ENCODE measurements at regions not wholly inside any gene's neighbourhood (a gene's known extent, or its start where the extent isn't known, plus 50 kb on each side); places are given as distances from the start of the nearest gene placed in this dataset.
"Not testable (repeated sequence)": the region's sequence is repeated elsewhere in the genome, so short reads cannot be mapped to it uniquely, and the experiment has no call there.

GRCh38 chr6:170087421-170087780, 203.5 kb downstream of the DLL1 start:
- not testable (repeated sequence) for TF ChIP-seq EZH2 (IDR thresholded peaks at IDR 0.05; ENCODE audit: borderline replicate concordance); EZH2phosphoT487 (IDR thresholded peaks at IDR 0.05; ENCODE audit: low read depth, severe bottlenecking, unreplicated experiment)
